ENCODE measurements at regions not wholly inside any gene's neighbourhood (a gene's known extent, or its start where the extent isn't known, plus 50 kb on each side); places are given as distances from the start of the nearest gene placed in this dataset.

- DNase-seq: peak; percentile 26 to 54
Measured at GRCh38 chr6:10465629-10466499, 51.0 kb upstream of the TFAP2A start.
